HepG2 (cell line): ENCODE measurements at regions not wholly inside any gene's neighbourhood (a gene's known extent, or its start where the extent isn't known, plus 50 kb on each side); places are given as distances from the start of the nearest gene placed in this dataset.

Source experiments
- ATAC-seq: fragments of 200-7000 bp; cut with Tn5 transposase; 3 replicates; pipeline ENCODE4 v1.9.1; 2020; ENCODE audit warnings: mild to moderate bottlenecking, moderate library complexity
- BruUV-seq: library from RNA; stranded (reverse); fragments of 400-500 nt; replicated peaks from 2 replicates; lab custom pipeline; 2021; lab: Mats Ljungman, UMichigan
- CTCF ChIA-PET: fragments of 300-600 bp; formaldehyde crosslinking; extraction: SDS; loops from one replicate; lab custom pipeline; 2021; ENCODE audit warnings: low total read pairs, inconsistent platforms, low intra/inter-chr PET ratio; lab: Yijun Ruan, JAX
- POLR2A ChIA-PET: fragments of 350-600 bp; sonication (Branson Sonifier 250); formaldehyde crosslinking; loops from one replicate; lab custom pipeline; 2020; ENCODE audit warnings: antibody characterized with exemption, inconsistent platforms; lab: Yijun Ruan, JAX
- DNase-seq: peaks from one replicate; pipeline ENCODE4 v3.0.0-alpha.2; 2015; ENCODE audit warnings: low spot score
- FAIRE-seq: peaks from 3 replicates; lab custom pipeline; 2011; peaks lifted over from hg19 to GRCh38; lab: Jason Lieb, UNC
- H2AFZ ChIP-seq: one replicate; pipeline ENCODE4 v1.6.1; 2011; ENCODE audit warnings: low read length, inconsistent platforms
- H3K27ac ChIP-seq: fragments of 300-600 bp; 3 replicates; pipeline ENCODE4 v1.8.0; 2011; ENCODE audit warnings: mixed run types, mild to moderate bottlenecking, mixed read lengths, low read length, inconsistent platforms; ENCODE audit not compliant: insufficient read depth; ENCODE audit errors: extremely low read length
- H3K27me3 ChIP-seq, 2 experiments: fragments of 200-600 bp in 1 of 2; 2 replicates in 1 of 2; 3 replicates in 1 of 2; pipeline versions ENCODE4 v1.6.0 to v1.8.0; 2011; ENCODE audit warnings: low read length in 2 of 2, mild to moderate bottlenecking in 2 of 2, moderate library complexity in 2 of 2, inconsistent platforms in 1 of 2; ENCODE audit not compliant: insufficient read depth in 2 of 2, control insufficient read depth in 1 of 2
- H3K36me3 ChIP-seq, 2 experiments: fragments of 200-600 bp in 1 of 2; replicated peaks in 1 of 2; 2 replicates in 1 of 2; 3 replicates in 1 of 2; pipeline versions ENCODE4 v1.5.1 to v1.8.0; 2011; ENCODE audit warnings: low read length in 2 of 2, inconsistent platforms in 1 of 2; ENCODE audit not compliant: insufficient read depth in 2 of 2, control insufficient read depth in 1 of 2
- H3K4me1 ChIP-seq: 2 replicates; pipeline ENCODE4 v1.5.1; 2012; ENCODE audit warnings: low read length, inconsistent platforms; ENCODE audit not compliant: insufficient read depth
- H3K4me2 ChIP-seq: 2 replicates; pipeline ENCODE4 v1.6.0; 2011; ENCODE audit warnings: low read depth, low read length, inconsistent platforms
- H3K4me3 ChIP-seq, 3 experiments: fragments of 200-600 bp in 1 of 3; sonication (generic), shearing (Covaris generic) in 1 of 3; replicated peaks in 1 of 3; 2 replicates each; pipeline ENCODE4 v1.5.1; 2011 to 2016; ENCODE audit warnings: low read length in 3 of 3, inconsistent platforms in 2 of 3, low read depth in 2 of 3, mild to moderate bottlenecking in 2 of 3, control low read depth in 1 of 3, mixed read lengths in 1 of 3; ENCODE audit not compliant: insufficient read depth in 1 of 3
- H3K79me2 ChIP-seq: one replicate; pipeline ENCODE4 v1.6.1; 2011; ENCODE audit warnings: low read length, inconsistent platforms; ENCODE audit not compliant: insufficient read depth
- H3K9ac ChIP-seq: 2 replicates; pipeline ENCODE4 v1.6.0; 2011; ENCODE audit warnings: mild to moderate bottlenecking, low read depth, low read length, inconsistent platforms; ENCODE audit not compliant: insufficient read depth
- H3K9me3 ChIP-seq: 2 replicates; pipeline ENCODE4 v1.5.1; 2012; ENCODE audit warnings: mild to moderate bottlenecking, low read length
- H4K20me1 ChIP-seq: 2 replicates; pipeline ENCODE4 v1.6.0; 2011; ENCODE audit warnings: inconsistent platforms, mild to moderate bottlenecking, low read length, moderate library complexity; ENCODE audit not compliant: insufficient read depth
- E2F1 ChIP-seq: sonication (generic); formaldehyde crosslinking; IDR thresholded peaks from 2 replicates; pipeline ENCODE4 v1.5.0; 2020; ENCODE audit warnings: missing genetic modification reagents
- HDAC1 ChIP-seq: sonication (generic); formaldehyde crosslinking; IDR thresholded peaks from 2 replicates; pipeline ENCODE4 v1.5.1; 2020; ENCODE audit warnings: mild to moderate bottlenecking, missing genetic modification reagents
- KDM4B ChIP-seq: sonication (generic); formaldehyde crosslinking; IDR thresholded peaks from 2 replicates; pipeline ENCODE4 v1.4.0; 2020; ENCODE audit warnings: missing genetic modification reagents
- LRRFIP1 ChIP-seq: sonication (generic); formaldehyde crosslinking; conservative IDR thresholded peaks from 2 replicates; pipeline ENCODE4 v1.4.0; 2020; ENCODE audit warnings: missing genetic modification reagents
- MAFG ChIP-seq: sonication (generic); formaldehyde crosslinking; IDR thresholded peaks from 2 replicates; pipeline ENCODE4 v1.5.1; 2020; ENCODE audit warnings: mild to moderate bottlenecking, missing genetic modification reagents
- MXD4 ChIP-seq: IDR thresholded peaks from 2 replicates; pipeline ENCODE4 v1.6.1; 2016; ENCODE audit warnings: mild to moderate bottlenecking, missing biosample characterization, missing genetic modification reagents
- TFE3 ChIP-seq: IDR thresholded peaks from 2 replicates; pipeline ENCODE4 v1.6.1; 2016
- ZBTB38 ChIP-seq: sonication (generic); formaldehyde crosslinking; IDR thresholded peaks from 2 replicates; pipeline ENCODE4 v1.5.1; 2020; ENCODE audit warnings: mild to moderate bottlenecking, missing genetic modification reagents
- ZEB1 ChIP-seq: IDR thresholded peaks from 2 replicates; pipeline ENCODE4 v1.6.1; 2012; ENCODE audit warnings: mild to moderate bottlenecking, low read depth, inconsistent platforms; ENCODE audit not compliant: insufficient replicate concordance
- ZNF256 ChIP-seq: sonication (generic); formaldehyde crosslinking; conservative IDR thresholded peaks from 2 replicates; pipeline ENCODE4 v1.4.0; 2020; ENCODE audit warnings: missing genetic modification reagents
- ZNF343 ChIP-seq: sonication (generic); formaldehyde crosslinking; IDR thresholded peaks from 2 replicates; pipeline ENCODE4 v1.4.0; 2020; ENCODE audit warnings: mild to moderate bottlenecking, missing genetic modification reagents
- ZNF703 ChIP-seq: sonication (generic); formaldehyde crosslinking; IDR thresholded peaks from 2 replicates; pipeline ENCODE4 v1.5.1; 2020; ENCODE audit warnings: missing genetic modification reagents, mild to moderate bottlenecking, moderate library complexity, borderline replicate concordance
- WGBS: methylation state at CpG from one replicate; pipeline ENCODE4 v1.1.6; 2017; ENCODE audit warnings: low lambda C conversion rate; 5-methylcytosine and 5-hydroxymethylcytosine counted together
- in situ Hi-C: cut with HindIII; loops from 2 replicates; pipeline ENCODE4 v1.10.0; 2017; ENCODE audit warnings: low pct_unique_long_range_greater_than_20kb; ENCODE audit not compliant: extremely low pct_ligation_motif_present
- intact Hi-C: fragments of 100-400 bp; cut with micrococcal nuclease; formaldehyde crosslinking; loops from one replicate; pipeline ENCODE4 v1.10.0; 2022; ENCODE audit not compliant: unreplicated experiment

GRCh38 chr1:82145656-82146055, 344.9 kb downstream of the ADGRL2 start (continued):
- TF ChIP-seq ZNF343 (no peak), HDAC1 (CRISPR knock-in tag) (no peak), ZEB1 (no peak), LRRFIP1 (no peak), MAFG (CRISPR knock-in tag) (no peak), MXD4 (no peak)

GRCh38 chr1:82143108-82143833, 342.5 kb downstream of the ADGRL2 start:
- no peak overlapping the region for H3K9ac ChIP-seq
- no peaks in the 10 kb centered on the region for H4K20me1 ChIP-seq
- H3K4me1 ChIP-seq = no peaks in the 10 kb centered on the region
- no peak overlapping the region for H3K4me3 ChIP-seq
- DNase-seq = no peak
- H3K27ac ChIP-seq = no peak overlapping the region
- CTCF ChIA-PET = no interaction called here
- intact Hi-C loops = no loop called here
- H3K36me3 ChIP-seq = no peaks in the 10 kb centered on the region
- no TSS peak for BruUV-seq
- in situ Hi-C loops = no loop called here
- no peak for FAIRE-seq
- ATAC-seq = no peak
- no peak overlapping the region for H3K4me2 ChIP-seq
- peaks cover 76% of the 10 kb centered on the region for H3K9me3 ChIP-seq
- POLR2A ChIA-PET = no interaction called here
- no peaks in the 10 kb centered on the region for H3K79me2 ChIP-seq
- H3K27me3 ChIP-seq = no peaks in the 10 kb centered on the region
- H2AFZ ChIP-seq = no peak overlapping the region
- 2% methylated on average over 3 of the region's 3 CpGs for WGBS
- TF ChIP-seq ZBTB38 (CRISPR knock-in tag) = no peak
- TF ChIP-seq ZNF256 (CRISPR knock-in tag) = no peak
- no peak for TF ChIP-seq TFE3 (CRISPR knock-in tag)
- TF ChIP-seq KDM4B (CRISPR knock-in tag) = no peak
- no peak for TF ChIP-seq ZNF703 (CRISPR knock-in tag)
- no peak for TF ChIP-seq E2F1
